Epithelial cell of proximal tubule (primary cell): ENCODE measurements at regions not wholly inside any gene's neighbourhood (a gene's known extent, or its start where the extent isn't known, plus 50 kb on each side); places are given as distances from the start of the nearest gene placed in this dataset.

Experiments used
- DNase-seq: peaks from one replicate; pipeline ENCODE4 v3.0.0-alpha.2; 2011; ENCODE audit warnings: low read depth
- H3K4me3 ChIP-seq: 2 replicates; pipeline ENCODE4 v1.5.1; 2011; ENCODE audit warnings: low read depth, mild to moderate bottlenecking, low read length
- CTCF ChIP-seq: conservative IDR thresholded peaks from 2 replicates; pipeline ENCODE4 v1.5.1; 2012; ENCODE audit warnings: low read depth, mild to moderate bottlenecking, low read length

- no peak for DNase-seq
- no peak overlapping the region for H3K4me3 ChIP-seq
- TF ChIP-seq CTCF = no peak
Measured at GRCh38 chr4:22988526-22988925, 295.8 kb downstream of the GBA3 start.

DNA sequence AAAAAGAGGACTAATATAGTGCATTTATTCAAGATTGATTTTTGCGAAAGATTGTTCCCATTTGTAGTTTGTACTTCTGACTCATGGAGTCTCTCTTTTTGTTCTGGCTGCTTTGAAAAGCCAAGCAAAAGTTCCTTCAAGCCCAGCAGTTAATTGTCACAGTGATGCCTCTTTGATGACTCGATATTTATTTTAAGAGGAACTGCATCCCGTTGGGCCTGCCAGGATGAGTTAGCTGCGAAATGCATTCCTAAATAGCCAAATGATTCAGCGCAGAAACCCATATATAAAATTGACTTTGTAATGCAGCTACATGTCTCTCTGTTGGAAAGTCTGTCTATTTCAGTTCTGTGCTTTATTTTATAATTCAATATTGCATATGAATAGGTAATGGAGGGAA lies 295.1 kb downstream of the GBA3 start:
- no peak for TF ChIP-seq CTCF
- DNase-seq = no peak
- no peak overlapping the region for H3K4me3 ChIP-seq

- DNase-seq = no peak
- no peak overlapping the region for H3K4me3 ChIP-seq
- no peak for TF ChIP-seq CTCF
Measured at GRCh38 chr4:22986881-22987280, 294.1 kb downstream of the GBA3 start.

- no peak for DNase-seq
Measured at GRCh38 chr4:22986262-22986661, 293.5 kb downstream of the GBA3 start.

GRCh38 chr4:22984390-22984789 lies 291.7 kb downstream of the GBA3 start:
- H3K4me3 ChIP-seq = no peak overlapping the region
- no peak for DNase-seq
- TF ChIP-seq CTCF = no peak

More at GRCh38 chr4:22986262-22986661, 293.5 kb downstream of the GBA3 start:
- no peak overlapping the region for H3K4me3 ChIP-seq
- TF ChIP-seq CTCF = no peak

DNA sequence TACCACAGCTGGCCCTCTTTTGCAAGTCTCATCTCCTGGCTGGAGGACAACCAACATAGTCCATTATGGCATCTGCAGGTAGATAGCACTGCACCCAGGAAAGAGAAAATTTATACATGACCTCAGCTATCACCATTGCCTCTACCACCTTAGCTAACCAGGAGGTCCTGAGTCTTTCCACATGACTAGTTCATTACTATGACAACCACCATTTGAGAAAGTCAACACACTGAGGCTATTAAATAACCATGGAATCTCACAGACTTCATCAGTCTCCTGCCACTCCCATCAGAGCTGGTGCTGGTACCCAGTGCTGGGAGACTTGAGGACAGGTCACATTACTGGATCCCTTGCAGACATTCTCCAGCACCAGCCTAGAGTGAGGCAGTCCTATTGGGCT lies 285.9 kb downstream of the GBA3 start:
- no peak overlapping the region for H3K4me3 ChIP-seq
- no peak for DNase-seq
- no peak for TF ChIP-seq CTCF

DNA sequence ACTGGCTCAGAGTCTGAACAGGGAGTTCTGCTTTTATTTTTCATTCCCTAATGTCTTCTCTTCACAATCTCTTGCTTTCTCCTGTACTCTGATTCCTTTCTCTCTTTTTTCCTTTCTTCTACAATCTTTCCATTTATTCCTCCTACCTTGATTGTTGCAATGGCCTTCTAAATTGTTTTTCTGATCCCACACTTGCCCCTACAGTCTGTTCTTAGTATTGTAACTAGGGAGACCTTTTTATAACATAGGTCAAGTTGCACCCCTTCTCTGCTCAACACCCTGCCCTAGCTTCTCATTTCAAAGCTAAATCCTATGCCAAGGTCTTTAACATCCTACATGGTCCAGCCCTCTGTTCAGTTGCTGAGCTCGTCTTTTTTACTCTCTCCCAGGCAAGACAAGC lies 277.9 kb downstream of the GBA3 start:
- DNase-seq = no peak
- H3K4me3 ChIP-seq = no peak overlapping the region
- TF ChIP-seq CTCF = no peak
